ENCODE measurements at regions not wholly inside any gene's neighbourhood (a gene's known extent, or its start where the extent isn't known, plus 50 kb on each side); places are given as distances from the start of the nearest gene placed in this dataset.

DNA sequence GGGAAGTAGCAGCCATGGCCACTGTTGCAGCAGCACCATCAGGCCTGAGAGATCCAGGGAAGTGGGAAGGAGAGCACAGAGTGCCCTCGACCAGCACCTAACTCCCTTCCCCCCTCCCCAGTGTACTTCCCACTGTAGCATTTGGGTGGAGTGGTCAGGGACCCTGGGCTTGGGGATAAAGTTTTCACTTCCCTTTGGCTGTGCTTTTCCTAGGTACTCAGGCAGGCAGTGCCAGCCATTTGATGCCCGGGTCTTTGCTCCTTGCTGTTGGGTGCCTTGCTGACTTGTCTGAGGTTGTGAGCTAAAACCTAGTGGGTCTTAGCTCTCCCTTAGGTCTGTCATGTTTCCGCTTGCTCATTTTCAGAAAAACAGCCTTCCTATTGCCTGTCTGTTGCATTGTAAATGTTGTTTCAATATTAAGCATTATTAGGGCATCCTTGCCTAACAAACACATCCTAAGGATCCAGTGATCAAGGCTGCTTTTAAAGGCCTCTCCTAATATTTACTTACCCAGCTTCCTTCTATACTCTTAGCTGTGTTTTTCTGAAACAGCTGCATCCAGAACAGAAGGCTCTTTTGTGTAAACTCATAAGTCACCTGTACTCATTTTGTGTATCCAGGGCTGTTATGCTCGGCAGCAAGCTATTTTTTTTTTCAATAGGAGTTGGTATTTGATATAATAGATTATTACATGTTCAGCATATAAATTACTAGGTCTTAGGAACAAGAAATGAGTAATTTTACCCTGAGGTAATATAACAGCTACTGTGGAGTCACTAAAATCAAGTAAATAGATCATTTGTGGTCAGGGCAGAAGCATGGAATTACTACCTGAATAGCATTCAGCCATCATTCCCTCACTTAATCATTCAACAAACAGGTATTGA lies 418.6 kb upstream of the PROX1 start:
- TF ChIP-seq, protein P1, sequence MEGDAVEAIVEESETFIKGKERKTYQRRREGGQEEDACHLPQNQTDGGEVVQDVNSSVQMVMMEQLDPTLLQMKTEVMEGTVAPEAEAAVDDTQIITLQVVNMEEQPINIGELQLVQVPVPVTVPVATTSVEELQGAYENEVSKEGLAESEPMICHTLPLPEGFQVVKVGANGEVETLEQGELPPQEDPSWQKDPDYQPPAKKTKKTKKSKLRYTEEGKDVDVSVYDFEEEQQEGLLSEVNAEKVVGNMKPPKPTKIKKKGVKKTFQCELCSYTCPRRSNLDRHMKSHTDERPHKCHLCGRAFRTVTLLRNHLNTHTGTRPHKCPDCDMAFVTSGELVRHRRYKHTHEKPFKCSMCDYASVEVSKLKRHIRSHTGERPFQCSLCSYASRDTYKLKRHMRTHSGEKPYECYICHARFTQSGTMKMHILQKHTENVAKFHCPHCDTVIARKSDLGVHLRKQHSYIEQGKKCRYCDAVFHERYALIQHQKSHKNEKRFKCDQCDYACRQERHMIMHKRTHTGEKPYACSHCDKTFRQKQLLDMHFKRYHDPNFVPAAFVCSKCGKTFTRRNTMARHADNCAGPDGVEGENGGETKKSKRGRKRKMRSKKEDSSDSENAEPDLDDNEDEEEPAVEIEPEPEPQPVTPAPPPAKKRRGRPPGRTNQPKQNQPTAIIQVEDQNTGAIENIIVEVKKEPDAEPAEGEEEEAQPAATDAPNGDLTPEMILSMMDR (IDR thresholded peaks at IDR 0.05): no peak
- TF ChIP-seq POLR2A (IDR thresholded peaks at IDR 0.05): no peak

Measured in lower leg skin (tissue), 3 donors.